Endothelial cell of umbilical vein (primary cell): ENCODE measurements at regions not wholly inside any gene's neighbourhood (a gene's known extent, or its start where the extent isn't known, plus 50 kb on each side); places are given as distances from the start of the nearest gene placed in this dataset.

Source experiments
- MYC ChIP-seq: IDR thresholded peaks from one replicate; pipeline ENCODE4 v1.6.1; 2011; ENCODE audit warnings: mild to moderate bottlenecking, low read depth, low read length
- POLR2A ChIP-seq: IDR thresholded peaks from 2 replicates; pipeline ENCODE4 v1.6.1; 2012; ENCODE audit warnings: low read depth, mild to moderate bottlenecking, control low read depth, low read length
- POLR2AphosphoS5 ChIP-seq: IDR thresholded peaks from 2 replicates; pipeline ENCODE4 v1.6.1; 2012; ENCODE audit warnings: low read depth, mild to moderate bottlenecking, control low read depth, low read length, moderate library complexity; ENCODE audit not compliant: insufficient read depth
- TF ChIP-seq, protein P1 (sequence below), 2 donors: IDR thresholded peaks; 1 replicate in 1 of 2; 2 replicates in 1 of 2; pipeline ENCODE4 v1.5.1; 2011; ENCODE audit warnings: low read length in 2 of 2, mild to moderate bottlenecking in 2 of 2, moderate library complexity in 2 of 2, control low read depth in 1 of 2, inconsistent platforms in 1 of 2, low read depth in 1 of 2; ENCODE audit not compliant: insufficient read depth in 1 of 2; ENCODE audit errors: extremely low read depth in 1 of 2

DNA sequence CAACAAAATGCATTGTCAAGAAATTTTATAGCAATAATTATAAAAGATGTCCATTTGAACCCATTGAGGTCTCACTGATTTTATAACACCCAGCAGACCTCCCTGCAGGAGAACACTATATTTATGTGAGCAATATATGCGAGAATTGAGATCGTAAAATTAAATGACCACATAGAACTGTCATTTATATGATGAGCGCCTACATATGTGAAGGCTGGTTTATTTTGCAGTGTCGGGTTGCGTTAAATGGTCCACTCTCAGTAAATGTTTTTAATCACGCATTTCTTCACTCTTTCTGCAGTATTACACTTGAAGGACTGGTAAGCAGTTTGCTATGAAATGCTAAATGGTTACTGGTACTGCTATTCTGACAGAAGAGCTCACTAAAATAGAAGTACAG is 408.5 kb upstream of the AGTR1 start:
- TF ChIP-seq, protein P1, sequence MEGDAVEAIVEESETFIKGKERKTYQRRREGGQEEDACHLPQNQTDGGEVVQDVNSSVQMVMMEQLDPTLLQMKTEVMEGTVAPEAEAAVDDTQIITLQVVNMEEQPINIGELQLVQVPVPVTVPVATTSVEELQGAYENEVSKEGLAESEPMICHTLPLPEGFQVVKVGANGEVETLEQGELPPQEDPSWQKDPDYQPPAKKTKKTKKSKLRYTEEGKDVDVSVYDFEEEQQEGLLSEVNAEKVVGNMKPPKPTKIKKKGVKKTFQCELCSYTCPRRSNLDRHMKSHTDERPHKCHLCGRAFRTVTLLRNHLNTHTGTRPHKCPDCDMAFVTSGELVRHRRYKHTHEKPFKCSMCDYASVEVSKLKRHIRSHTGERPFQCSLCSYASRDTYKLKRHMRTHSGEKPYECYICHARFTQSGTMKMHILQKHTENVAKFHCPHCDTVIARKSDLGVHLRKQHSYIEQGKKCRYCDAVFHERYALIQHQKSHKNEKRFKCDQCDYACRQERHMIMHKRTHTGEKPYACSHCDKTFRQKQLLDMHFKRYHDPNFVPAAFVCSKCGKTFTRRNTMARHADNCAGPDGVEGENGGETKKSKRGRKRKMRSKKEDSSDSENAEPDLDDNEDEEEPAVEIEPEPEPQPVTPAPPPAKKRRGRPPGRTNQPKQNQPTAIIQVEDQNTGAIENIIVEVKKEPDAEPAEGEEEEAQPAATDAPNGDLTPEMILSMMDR (IDR thresholded peaks at IDR 0.05; ENCODE audit: extremely low read depth in 1 of 2, insufficient read depth in 1 of 2, low read depth in 1 of 2, low read length in 2 of 2), result no peak
- TF ChIP-seq POLR2AphosphoS5 (no peak), POLR2A (no peak), MYC (no peak)
